ENCODE measurements at regions not wholly inside any gene's neighbourhood (a gene's known extent, or its start where the extent isn't known, plus 50 kb on each side); places are given as distances from the start of the nearest gene placed in this dataset.

DNA sequence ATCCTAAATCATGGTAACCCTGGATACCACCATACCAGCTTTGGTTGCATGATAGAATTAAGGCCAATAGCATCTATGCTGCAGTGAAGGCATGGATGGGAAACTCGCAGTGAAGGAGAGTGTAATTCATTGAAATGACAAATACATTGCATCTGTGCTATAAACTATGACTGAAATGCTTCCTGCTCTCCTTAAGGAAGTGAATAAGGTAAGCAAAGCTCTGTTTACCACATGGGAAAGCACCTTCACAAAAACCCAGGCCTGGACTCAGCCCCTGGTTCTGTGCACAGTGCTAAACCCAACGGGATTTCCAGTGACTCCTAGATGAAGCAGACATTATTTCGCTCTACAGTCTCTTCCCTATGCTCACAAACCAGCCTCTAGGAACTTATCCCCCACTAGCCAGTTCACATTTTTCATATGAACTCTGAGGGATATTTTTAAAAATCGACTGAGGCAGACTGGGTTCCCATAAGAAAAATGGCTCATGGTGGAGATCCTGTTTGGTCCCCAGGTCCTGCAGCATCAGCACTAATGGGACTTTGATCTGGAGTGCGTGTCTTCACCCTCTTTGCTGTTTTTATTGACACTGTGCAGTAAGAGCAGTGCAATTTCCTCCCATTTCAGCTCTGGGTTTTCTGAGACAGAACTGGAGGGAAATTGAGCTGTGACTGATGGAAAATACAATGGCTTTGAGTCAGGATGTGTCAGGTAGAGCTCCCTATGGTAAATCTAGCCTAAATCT lies 362.7 kb downstream of the SIPA1L2 start:
- no peak overlapping the region for H3K4me3 ChIP-seq (ENCODE audit: low read depth, low read length)
- TF ChIP-seq, protein P1, sequence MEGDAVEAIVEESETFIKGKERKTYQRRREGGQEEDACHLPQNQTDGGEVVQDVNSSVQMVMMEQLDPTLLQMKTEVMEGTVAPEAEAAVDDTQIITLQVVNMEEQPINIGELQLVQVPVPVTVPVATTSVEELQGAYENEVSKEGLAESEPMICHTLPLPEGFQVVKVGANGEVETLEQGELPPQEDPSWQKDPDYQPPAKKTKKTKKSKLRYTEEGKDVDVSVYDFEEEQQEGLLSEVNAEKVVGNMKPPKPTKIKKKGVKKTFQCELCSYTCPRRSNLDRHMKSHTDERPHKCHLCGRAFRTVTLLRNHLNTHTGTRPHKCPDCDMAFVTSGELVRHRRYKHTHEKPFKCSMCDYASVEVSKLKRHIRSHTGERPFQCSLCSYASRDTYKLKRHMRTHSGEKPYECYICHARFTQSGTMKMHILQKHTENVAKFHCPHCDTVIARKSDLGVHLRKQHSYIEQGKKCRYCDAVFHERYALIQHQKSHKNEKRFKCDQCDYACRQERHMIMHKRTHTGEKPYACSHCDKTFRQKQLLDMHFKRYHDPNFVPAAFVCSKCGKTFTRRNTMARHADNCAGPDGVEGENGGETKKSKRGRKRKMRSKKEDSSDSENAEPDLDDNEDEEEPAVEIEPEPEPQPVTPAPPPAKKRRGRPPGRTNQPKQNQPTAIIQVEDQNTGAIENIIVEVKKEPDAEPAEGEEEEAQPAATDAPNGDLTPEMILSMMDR (IDR thresholded peaks at IDR 0.05; ENCODE audit: low read depth, low read length, missing control alignments): no peak
- no peak for DNase-seq (ENCODE audit: low read depth)

GRCh38 chr1:232263452-232263851 lies 366.5 kb downstream of the SIPA1L2 start:
- DNase-seq (ENCODE audit: low read depth): no peak
- no peak overlapping the region for H3K4me3 ChIP-seq (ENCODE audit: low read depth, low read length)
- TF ChIP-seq, protein P1 (IDR thresholded peaks at IDR 0.05; ENCODE audit: low read depth, low read length, missing control alignments): no peak

- H3K4me3 ChIP-seq (ENCODE audit: low read depth, low read length): no peak overlapping the region
- TF ChIP-seq, protein P1 (IDR thresholded peaks at IDR 0.05; ENCODE audit: low read depth, low read length, missing control alignments): no peak
- DNase-seq (ENCODE audit: low read depth): no peak
Measured at GRCh38 chr1:232262991-232263390, 366.9 kb downstream of the SIPA1L2 start.

DNA sequence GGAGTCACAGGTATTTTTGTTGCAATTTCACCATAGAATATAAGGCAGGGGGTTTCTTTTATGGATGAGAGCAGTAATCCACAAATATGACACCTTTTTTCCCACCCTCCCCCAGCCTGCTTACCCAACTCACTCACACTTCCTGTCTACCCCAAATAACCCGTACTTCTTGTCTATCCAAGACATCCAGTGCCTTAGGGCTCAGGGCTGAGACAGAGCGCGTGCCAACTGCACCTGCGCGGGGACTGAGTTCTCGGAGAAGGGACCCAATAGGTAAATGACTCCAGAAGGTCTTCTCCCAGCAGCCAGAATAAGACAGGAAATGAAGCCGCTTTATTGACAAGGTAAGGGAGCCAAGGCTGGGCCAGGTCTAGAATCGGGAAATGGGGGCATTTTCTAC lies 369.1 kb downstream of the SIPA1L2 start:
- no peak for DNase-seq (ENCODE audit: low read depth)
- H3K4me3 ChIP-seq (ENCODE audit: low read depth, low read length): no peak overlapping the region
- TF ChIP-seq, protein P1 (IDR thresholded peaks at IDR 0.05; ENCODE audit: low read depth, low read length, missing control alignments): no peak

DNA sequence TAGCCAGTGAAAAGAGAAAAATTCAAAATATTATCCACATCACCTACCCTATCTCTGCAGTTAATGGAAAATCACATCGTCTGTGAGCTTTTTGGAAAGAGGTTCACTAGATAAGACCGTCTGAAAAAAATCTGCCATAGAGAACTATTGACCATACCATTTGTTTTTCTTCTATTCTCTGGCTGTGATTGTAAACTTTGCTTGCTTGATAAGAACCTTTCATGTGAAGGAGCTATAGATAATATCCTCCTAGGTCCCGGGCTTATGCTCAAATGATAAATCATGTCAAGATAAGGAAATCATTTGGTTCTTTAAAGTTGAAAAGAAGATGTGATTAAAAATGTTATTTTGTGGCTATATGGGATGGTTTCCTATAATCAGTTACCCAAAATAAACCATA lies 369.9 kb downstream of the SIPA1L2 start:
- no peak for DNase-seq (ENCODE audit: low read depth)
- TF ChIP-seq, protein P1 (IDR thresholded peaks at IDR 0.05; ENCODE audit: low read depth, low read length, missing control alignments): no peak
- H3K4me3 ChIP-seq (ENCODE audit: low read depth, low read length): no peak overlapping the region

- DNase-seq (ENCODE audit: low read depth): no peak
- TF ChIP-seq, protein P1 (IDR thresholded peaks at IDR 0.05; ENCODE audit: low read depth, low read length, missing control alignments): no peak
Measured at GRCh38 chr1:232259333-232259732, 370.6 kb downstream of the SIPA1L2 start.

DNA sequence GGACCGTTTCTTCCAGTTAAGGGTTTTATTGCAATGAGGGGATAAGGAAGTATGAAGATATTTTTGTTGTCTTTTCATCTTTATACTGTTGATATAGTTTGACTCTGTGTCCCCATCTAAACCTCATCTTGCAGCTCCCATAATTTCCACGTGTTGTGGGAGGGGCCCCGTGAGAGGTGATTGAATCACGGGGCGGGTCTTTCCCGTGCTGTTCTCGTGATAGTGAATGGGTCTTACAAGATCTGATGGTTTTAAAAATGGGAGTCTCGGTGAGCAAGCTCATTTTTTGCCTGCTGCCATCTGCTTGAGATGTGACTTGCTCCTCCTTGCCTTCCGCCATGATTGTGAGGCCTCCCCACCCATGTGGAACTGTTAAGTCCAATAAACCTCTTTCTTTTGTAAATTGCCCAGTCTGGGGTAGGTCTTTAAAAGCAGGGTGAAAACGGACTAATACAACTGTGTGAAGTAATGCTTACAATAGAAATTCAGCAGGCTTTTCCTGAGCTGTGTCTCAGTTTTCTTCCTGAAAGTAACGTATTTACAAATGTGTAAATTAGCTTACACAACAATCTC lies 377.3 kb downstream of the SIPA1L2 start:
- DNase-seq (ENCODE audit: low read depth): no peak
- TF ChIP-seq, protein P1 (IDR thresholded peaks at IDR 0.05; ENCODE audit: low read depth, low read length, missing control alignments): no peak
- H3K4me3 ChIP-seq (ENCODE audit: low read depth, low read length): no peak overlapping the region

More at GRCh38 chr1:232259333-232259732, 370.6 kb downstream of the SIPA1L2 start:
- no peak overlapping the region for H3K4me3 ChIP-seq (ENCODE audit: low read depth, low read length)
